CD4-positive, alpha-beta T cell (primary cell): ENCODE measurements at regions not wholly inside any gene's neighbourhood (a gene's known extent, or its start where the extent isn't known, plus 50 kb on each side); places are given as distances from the start of the nearest gene placed in this dataset.
"Not testable (repeated sequence)": the region's sequence is repeated elsewhere in the genome, so short reads cannot be mapped to it uniquely, and the experiment has no call there.

Experiments used
- ATAC-seq: fragments of 200-7000 bp; cut with Tn5 transposase; one replicate; pipeline ENCODE4 v1.10.0; 2022; ENCODE audit warnings: mild to moderate bottlenecking; ENCODE audit not compliant: poor library complexity
- CTCF ChIA-PET: fragments of 350-600 bp; sonication (Branson Sonifier 250); formaldehyde crosslinking; loops from one replicate; lab custom pipeline; 2021; ENCODE audit warnings: antibody characterized with exemption, inconsistent platforms; lab: Charles Lee
- POLR2A ChIA-PET: fragments of 350-600 bp; sonication (Branson Sonifier 250); formaldehyde crosslinking; loops from one replicate; lab custom pipeline; 2021; ENCODE audit warnings: antibody characterized with exemption, inconsistent platforms; lab: Charles Lee
- DNase-seq, 14 experiments: peaks; one replicate each; pipeline ENCODE4 v3.0.0-alpha.2; 2013 to 2020; ENCODE audit warnings: mixed read lengths in 2 of 14
- H3K27ac ChIP-seq, 2 donors: one replicate each; pipeline versions ENCODE4 v1.5.1 to v1.7.0; 2013; ENCODE audit warnings: low read length in 2 of 2, low read depth in 1 of 2, mild to moderate bottlenecking in 1 of 2
- H3K27me3 ChIP-seq, 2 experiments: 1 replicate in 1 of 2; 2 replicates in 1 of 2; pipeline versions ENCODE4 v1.6.1 to v1.7.0; 2013; ENCODE audit warnings: low read length in 2 of 2, control low read depth in 1 of 2, mild to moderate bottlenecking in 1 of 2, moderate library complexity in 1 of 2; ENCODE audit not compliant: insufficient read depth in 2 of 2, control insufficient read depth in 1 of 2
- H3K36me3 ChIP-seq: one replicate; pipeline ENCODE4 v1.6.1; 2013; ENCODE audit warnings: low read length, control low read depth; ENCODE audit not compliant: insufficient read depth
- H3K4me1 ChIP-seq: one replicate; pipeline ENCODE4 v1.6.1; 2013; ENCODE audit warnings: low read length, control low read depth; ENCODE audit not compliant: insufficient read depth
- H3K4me3 ChIP-seq: one replicate; pipeline ENCODE4 v1.5.1; 2013; ENCODE audit warnings: mild to moderate bottlenecking, low read length, moderate library complexity
- H3K9me3 ChIP-seq, 2 experiments: 1 replicate in 1 of 2; 2 replicates in 1 of 2; pipeline versions ENCODE4 v1.6.1 to v1.7.0; 2013; ENCODE audit warnings: low read length in 2 of 2, mild to moderate bottlenecking in 2 of 2, control low read depth in 1 of 2, moderate library complexity in 1 of 2; ENCODE audit not compliant: control insufficient read depth in 1 of 2, insufficient read depth in 1 of 2
- H3K27ac Mint-ChIP-seq: one replicate; pipeline ENCODE4 v1.8.0; 2020; ENCODE audit warnings: mixed read lengths
- H3K27me3 Mint-ChIP-seq: one replicate; pipeline ENCODE4 v1.8.0; 2021; ENCODE audit warnings: mixed read lengths
- H3K36me3 Mint-ChIP-seq: one replicate; pipeline ENCODE4 v1.8.0; 2021; ENCODE audit warnings: low read depth, mixed read lengths
- H3K4me1 Mint-ChIP-seq: one replicate; pipeline ENCODE4 v1.8.0; 2021; ENCODE audit warnings: low read depth, mixed read lengths
- H3K4me3 Mint-ChIP-seq: one replicate; pipeline ENCODE4 v1.8.0; 2020; ENCODE audit warnings: mild to moderate bottlenecking, mixed read lengths
- H3K9me3 Mint-ChIP-seq: one replicate; pipeline ENCODE4 v1.8.0; 2020; ENCODE audit warnings: mixed read lengths
- CTCF ChIP-seq: fragments of 200-600 bp; IDR thresholded peaks from one replicate; pipeline ENCODE4 v1.8.0; 2022; ENCODE audit warnings: antibody characterized with exemption, mild to moderate bottlenecking
- intact Hi-C, 2 experiments: fragments of 100-400 bp; cut with DNase I in 1 of 2; cut with micrococcal nuclease in 1 of 2; formaldehyde crosslinking; loops; one replicate each; pipeline versions ENCODE4 v1.15.1 to v1.9.0; 2023 to 2025; cut with DNase I, micrococcal nuclease

GRCh38 chrX:142266417-142266816 is 61.3 kb upstream of the MAGEC2 start:
- Histone ChIP-seq H3K9me3 (peaks cover 3 to 8% of the 10 kb centered on the region in 2 experiments), H3K27ac (no peak overlapping the region), H3K4me1 (no peaks in the 10 kb centered on the region), H3K4me3 (no peak overlapping the region), H3K27me3 (no peaks in the 10 kb centered on the region), H3K36me3 (no peaks in the 10 kb centered on the region)
- ATAC-seq (no peak), DNase-seq (no peak)
- Mint-ChIP-seq H3K4me1 (no peaks in the 10 kb centered on the region), H3K4me3 (no peak overlapping the region), H3K27me3 (no peaks in the 10 kb centered on the region), H3K27ac (no peak overlapping the region), H3K9me3 (no peaks in the 10 kb centered on the region), H3K36me3 (no peaks in the 10 kb centered on the region)
- CTCF ChIA-PET: no interaction called here
- intact Hi-C loops: no loop called here
- no peak for TF ChIP-seq CTCF
- POLR2A ChIA-PET: no interaction called here

- ATAC-seq, DNase-seq, H3K9me3 Mint-ChIP-seq: not testable (repeated sequence)
Measured at GRCh38 chrX:142265549-142265948, 60.5 kb upstream of the MAGEC2 start.

GRCh38 chrX:142256935-142257334 is 51.8 kb upstream of the MAGEC2 start:
- H3K27me3 Mint-ChIP-seq: no peaks in the 10 kb centered on the region
- H3K27ac Mint-ChIP-seq: no peak overlapping the region
- DNase-seq (no peak), ATAC-seq (no peak)
- Histone ChIP-seq H3K4me3 (no peak overlapping the region), H3K27me3 (no peaks in the 10 kb centered on the region), H3K36me3 (no peaks in the 10 kb centered on the region), H3K9me3 (no peaks in the 10 kb centered on the region), H3K4me1 (no peaks in the 10 kb centered on the region), H3K27ac (no peak overlapping the region)
- CTCF ChIA-PET: no interaction called here
- POLR2A ChIA-PET: no interaction called here
- no peak for TF ChIP-seq CTCF
- H3K4me3 Mint-ChIP-seq: no peak overlapping the region
- H3K9me3 Mint-ChIP-seq: no peaks in the 10 kb centered on the region
- H3K4me1 Mint-ChIP-seq: no peaks in the 10 kb centered on the region
- intact Hi-C loops: no loop called here
- no peaks in the 10 kb centered on the region for H3K36me3 Mint-ChIP-seq

More at GRCh38 chrX:142265549-142265948, 60.5 kb upstream of the MAGEC2 start:
- H3K4me3 ChIP-seq, H3K27me3 ChIP-seq, H3K9me3 ChIP-seq, H3K4me3 Mint-ChIP-seq, intact Hi-C loops, H3K27me3 Mint-ChIP-seq, H3K36me3 Mint-ChIP-seq, H3K36me3 ChIP-seq, H3K4me1 Mint-ChIP-seq, H3K4me1 ChIP-seq, H3K27ac ChIP-seq, CTCF ChIA-PET, H3K27ac Mint-ChIP-seq, POLR2A ChIA-PET: not testable (repeated sequence)
